22Rv1 (cell line): ENCODE measurements at regions not wholly inside any gene's neighbourhood (a gene's known extent, or its start where the extent isn't known, plus 50 kb on each side); places are given as distances from the start of the nearest gene placed in this dataset.

Experiments
- CTCF ChIP-seq: fragments of 450-650 bp; IDR thresholded peaks from 2 replicates; pipeline ENCODE4 v1.5.1; 2017; ENCODE audit warnings: mild to moderate bottlenecking
- ZFX ChIP-seq: fragments of 450-650 bp; IDR thresholded peaks from 2 replicates; pipeline ENCODE4 v1.6.1; 2017; ENCODE audit warnings: antibody characterized with exemption, borderline replicate concordance

DNA sequence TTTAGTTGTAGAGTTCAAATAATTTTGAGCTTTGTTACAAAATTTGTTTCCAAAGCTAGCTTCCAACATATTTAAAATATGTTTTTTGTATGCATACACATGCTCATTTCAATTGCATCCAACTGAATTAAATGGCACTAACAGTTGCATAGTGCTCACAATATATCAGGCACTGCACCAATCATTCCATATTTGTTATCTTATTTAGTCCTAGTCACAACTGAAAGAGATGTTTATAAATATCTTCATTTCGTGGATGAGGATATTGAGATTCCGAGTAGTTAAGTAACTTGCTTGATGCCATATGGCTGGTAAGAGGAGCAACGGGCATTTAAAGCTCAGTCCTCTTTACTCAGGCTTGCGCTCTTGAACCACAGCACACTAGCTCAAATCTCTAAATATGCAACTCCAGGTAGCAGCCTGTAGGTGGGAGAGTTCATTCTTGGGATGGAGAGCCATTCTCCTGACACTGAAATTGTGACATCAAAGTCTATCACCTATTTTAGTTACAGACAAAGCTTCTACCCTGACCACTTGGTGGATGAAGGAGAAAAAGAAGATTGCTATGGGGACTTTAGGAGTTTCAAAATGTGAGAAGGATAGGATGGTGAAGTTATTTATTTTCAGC lies 118.0 kb upstream of the CA10 start:
- TF ChIP-seq CTCF (no peak), ZFX (no peak)
